Embryonic facial prominence (tissue), 1 donor: ENCODE measurements at regions not wholly inside any gene's neighbourhood (a gene's known extent, or its start where the extent isn't known, plus 50 kb on each side); places are given as distances from the start of the nearest gene placed in this dataset.
"Not testable (repeated sequence)": the region's sequence is repeated elsewhere in the genome, so short reads cannot be mapped to it uniquely, and the experiment has no call there.

Source experiments
- DNase-seq: peaks from one replicate; pipeline ENCODE4 v3.0.0-alpha.2; 2016; ENCODE audit errors: extremely low spot score

GRCh38 chr11:87878373-87878825, 296.8 kb downstream of the RAB38 start:
- peak; percentile 18 for DNase-seq

- DNase-seq, result no peak
Measured at GRCh38 chr11:87871056-87871455, 304.2 kb downstream of the RAB38 start.

- no peak for DNase-seq
Measured at GRCh38 chr11:87870086-87870485, 305.2 kb downstream of the RAB38 start.

GRCh38 chr11:87866951-87867350, 308.3 kb downstream of the RAB38 start:
- no peak for DNase-seq

GRCh38 chr11:87861030-87861429, 314.2 kb downstream of the RAB38 start:
- no peak for DNase-seq

GRCh38 chr11:87859636-87860035, 315.6 kb downstream of the RAB38 start:
- DNase-seq, result no peak

- no peak for DNase-seq
Measured at GRCh38 chr11:87851827-87852226, 323.4 kb downstream of the RAB38 start.

- no peak for DNase-seq
Measured at GRCh38 chr11:87851234-87851633, 324.0 kb downstream of the RAB38 start.

GRCh38 chr11:87849216-87849615, 326.0 kb downstream of the RAB38 start:
- no peak for DNase-seq

- DNase-seq, result no peak
Measured at GRCh38 chr11:87840786-87841185, 334.5 kb downstream of the RAB38 start.

- no peak for DNase-seq
Measured at GRCh38 chr11:87832211-87832610, 343.0 kb downstream of the RAB38 start.

- DNase-seq, result no peak
Measured at GRCh38 chr11:87820011-87820410, 355.2 kb downstream of the RAB38 start.

GRCh38 chr11:87819151-87819550, 356.1 kb downstream of the RAB38 start:
- DNase-seq, result no peak

GRCh38 chr11:87812571-87813365, 362.5 kb downstream of the RAB38 start:
- DNase-seq, result no peak

GRCh38 chr11:87810486-87810885, 364.8 kb downstream of the RAB38 start:
- DNase-seq, result no peak

GRCh38 chr11:87809256-87809655, 366.0 kb downstream of the RAB38 start:
- DNase-seq, result no peak

GRCh38 chr11:87804176-87804575, 371.1 kb downstream of the RAB38 start:
- no peak for DNase-seq

- no peak for DNase-seq
Measured at GRCh38 chr11:87803748-87804147, 371.5 kb downstream of the RAB38 start.

GRCh38 chr11:87784862-87785261, 390.4 kb downstream of the RAB38 start:
- DNase-seq, result not testable (repeated sequence)

GRCh38 chr11:87780068-87780413, 395.2 kb downstream of the RAB38 start:
- DNase-seq, result no peak

- DNase-seq, result no peak
Measured at GRCh38 chr11:87779276-87780067, 395.8 kb downstream of the RAB38 start.

GRCh38 chr11:87778357-87778756, 396.9 kb downstream of the RAB38 start:
- DNase-seq, result no peak

- DNase-seq, result no peak
Measured at GRCh38 chr11:87775036-87775435, 400.2 kb downstream of the RAB38 start.
